ENCODE measurements at regions not wholly inside any gene's neighbourhood (a gene's known extent, or its start where the extent isn't known, plus 50 kb on each side); places are given as distances from the start of the nearest gene placed in this dataset.
A peak's percentile ranks its signal among the peaks of the same experiment; 100 is the strongest.

DNA sequence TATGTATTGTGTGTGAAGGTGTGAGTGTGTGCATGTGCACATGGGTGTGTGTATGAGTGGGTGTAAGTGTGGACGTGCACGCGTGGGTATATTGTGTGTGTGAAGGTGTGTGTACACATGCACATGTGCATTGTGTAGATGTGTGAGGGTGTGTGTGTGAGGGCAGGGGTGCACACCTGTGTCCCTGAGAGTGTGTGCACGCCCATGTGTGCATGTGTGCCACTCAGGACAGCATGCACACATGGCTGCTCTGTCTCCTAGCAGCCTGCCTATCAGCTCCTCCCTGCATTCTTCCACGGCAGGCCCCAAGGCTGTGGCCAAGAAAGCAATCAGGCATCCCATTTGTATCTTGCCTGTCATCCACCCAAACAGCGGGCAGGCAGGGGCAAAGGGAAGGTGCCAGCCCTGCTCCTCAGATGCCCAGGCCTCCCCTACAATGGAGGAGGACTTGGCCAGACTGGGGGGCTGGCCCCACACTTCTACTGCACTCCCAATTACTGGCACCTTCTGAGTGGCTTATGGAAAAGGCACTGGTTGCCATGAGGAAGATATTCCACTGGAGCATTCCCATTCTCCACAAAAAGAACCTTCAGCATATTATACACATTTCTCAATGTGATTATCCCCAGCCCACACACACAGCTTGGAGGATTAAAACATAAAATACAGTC, 380.4 kb upstream of the ZMIZ1 start:
- H3K36me3 Mint-ChIP-seq, result no peaks in the 10 kb centered on the region
- no peak overlapping the region for H3K4me3 Mint-ChIP-seq
- H3K4me1 Mint-ChIP-seq, result no peaks in the 10 kb centered on the region
- H3K9me3 Mint-ChIP-seq, result peaks cover 0 to 2% (median 0%) of the 10 kb centered on the region in 5 donors
- H3K9me3 ChIP-seq (ENCODE audit: low read length), result no peaks in the 10 kb centered on the region
- H3K36me3 ChIP-seq (ENCODE audit: insufficient read depth, low read length), result no peaks in the 10 kb centered on the region
- no peaks in the 10 kb centered on the region for H3K4me1 ChIP-seq (ENCODE audit: insufficient read depth, low read length)
- H3K27me3 Mint-ChIP-seq, result peaks cover 8 to 33% of the 10 kb centered on the region in 2 donors
- no peak for DNase-seq
- POLR2A ChIA-PET, result no interaction called here
- H3K4me3 ChIP-seq (ENCODE audit: low read length), result no peak overlapping the region
- CTCF ChIA-PET, result no interaction called here
- H3K27ac ChIP-seq (ENCODE audit: low read depth, low read length), result no peak overlapping the region
- no peak overlapping the region for H3K27ac Mint-ChIP-seq
- H3K27me3 ChIP-seq (ENCODE audit: insufficient read depth, low read length, poor library complexity, severe bottlenecking), result peaks cover 4% of the 10 kb centered on the region

DNA sequence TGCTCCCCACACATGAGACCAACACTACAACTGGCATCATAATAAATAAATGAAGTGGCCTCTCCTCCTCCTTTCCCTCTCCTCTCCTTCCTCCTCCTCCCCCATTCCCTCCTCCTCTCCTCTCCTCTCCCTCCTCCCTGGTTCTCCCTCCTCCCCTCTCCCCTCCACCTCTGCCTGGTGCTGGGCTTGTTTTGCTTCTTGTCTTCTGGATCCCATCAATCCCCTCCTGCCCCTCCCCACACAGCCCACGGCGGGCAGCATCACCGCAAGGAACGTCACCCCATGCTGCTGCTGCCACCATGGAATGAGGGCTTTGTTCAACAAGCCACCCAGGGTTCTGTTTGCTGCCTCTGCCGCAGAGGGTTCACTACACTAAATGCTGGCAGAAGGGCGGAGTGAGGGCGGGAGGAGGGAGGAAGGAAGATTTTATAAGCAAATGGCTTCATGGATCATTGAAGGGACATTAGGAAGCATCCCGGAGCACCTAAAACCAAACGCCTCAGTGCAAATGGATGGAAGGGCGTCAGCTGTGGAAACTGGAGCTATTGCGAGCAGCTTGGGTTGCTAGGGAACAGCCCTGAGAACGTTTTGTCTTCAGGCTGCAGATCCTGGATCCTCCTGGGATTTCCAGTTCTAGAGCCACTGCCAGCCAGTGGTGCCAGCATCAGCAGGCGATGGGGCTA, 379.7 kb upstream of the ZMIZ1 start:
- no peaks in the 10 kb centered on the region for H3K36me3 Mint-ChIP-seq

DNA sequence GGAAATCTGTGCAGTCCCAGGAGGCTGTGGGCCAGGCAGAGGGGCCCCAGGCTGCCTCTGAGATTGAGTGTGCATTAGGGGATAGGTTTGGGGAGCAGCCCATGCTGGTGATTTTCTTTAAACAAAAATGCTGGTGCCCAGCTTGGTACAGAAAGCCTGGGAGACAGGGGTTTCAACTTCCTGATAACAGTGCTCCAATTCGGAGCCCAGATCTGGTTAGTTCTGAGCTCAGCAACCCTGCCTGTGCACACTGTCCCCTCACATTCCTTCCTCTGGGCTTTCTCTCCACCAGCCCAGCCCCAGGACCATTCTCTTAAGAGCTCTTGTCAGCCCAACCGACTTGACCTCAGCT, 379.2 kb upstream of the ZMIZ1 start:
- H3K4me1 Mint-ChIP-seq, result no peaks in the 10 kb centered on the region
- H3K9me3 ChIP-seq (ENCODE audit: low read length), result no peaks in the 10 kb centered on the region
- no peaks in the 10 kb centered on the region for H3K36me3 Mint-ChIP-seq
- no peaks in the 10 kb centered on the region for H3K4me1 ChIP-seq (ENCODE audit: insufficient read depth, low read length)
- no peak overlapping the region for H3K4me3 ChIP-seq (ENCODE audit: low read length)
- DNase-seq, result no peak
- H3K27ac Mint-ChIP-seq, result no peak overlapping the region
- H3K27me3 Mint-ChIP-seq, result peaks cover 9 to 31% of the 10 kb centered on the region in 2 donors
- POLR2A ChIA-PET, result no interaction called here
- H3K27me3 ChIP-seq (ENCODE audit: insufficient read depth, low read length, poor library complexity, severe bottlenecking), result no peaks in the 10 kb centered on the region
- H3K27ac ChIP-seq (ENCODE audit: low read depth, low read length), result no peak overlapping the region
- peaks cover 0 to 2% (median 0%) of the 10 kb centered on the region in 5 donors for H3K9me3 Mint-ChIP-seq
- H3K36me3 ChIP-seq (ENCODE audit: insufficient read depth, low read length), result no peaks in the 10 kb centered on the region
- CTCF ChIA-PET, result no interaction called here
- no peak overlapping the region for H3K4me3 Mint-ChIP-seq

More for the DNA sequence above, 379.7 kb upstream of the ZMIZ1 start:
- no peaks in the 10 kb centered on the region for H3K4me1 ChIP-seq (ENCODE audit: insufficient read depth, low read length)
- Mint-ChIP-seq H3K27me3 (peaks cover 8 to 34% of the 10 kb centered on the region in 2 donors), H3K4me3 (no peak overlapping the region), H3K9me3 (peaks cover 0 to 2% (median 0%) of the 10 kb centered on the region in 5 donors), H3K4me1 (no peaks in the 10 kb centered on the region), H3K27ac (no peak overlapping the region)
- no peaks in the 10 kb centered on the region for H3K36me3 ChIP-seq (ENCODE audit: insufficient read depth, low read length)
- ChIA-PET POLR2A (no interaction called here), CTCF (no interaction called here)
- no peaks in the 10 kb centered on the region for H3K9me3 ChIP-seq (ENCODE audit: low read length)
- no peak overlapping the region for H3K4me3 ChIP-seq (ENCODE audit: low read length)
- DNase-seq, result no peak
- no peak overlapping the region for H3K27ac ChIP-seq (ENCODE audit: low read depth, low read length)
- peaks cover 4% of the 10 kb centered on the region for H3K27me3 ChIP-seq (ENCODE audit: insufficient read depth, low read length, poor library complexity, severe bottlenecking)

DNA sequence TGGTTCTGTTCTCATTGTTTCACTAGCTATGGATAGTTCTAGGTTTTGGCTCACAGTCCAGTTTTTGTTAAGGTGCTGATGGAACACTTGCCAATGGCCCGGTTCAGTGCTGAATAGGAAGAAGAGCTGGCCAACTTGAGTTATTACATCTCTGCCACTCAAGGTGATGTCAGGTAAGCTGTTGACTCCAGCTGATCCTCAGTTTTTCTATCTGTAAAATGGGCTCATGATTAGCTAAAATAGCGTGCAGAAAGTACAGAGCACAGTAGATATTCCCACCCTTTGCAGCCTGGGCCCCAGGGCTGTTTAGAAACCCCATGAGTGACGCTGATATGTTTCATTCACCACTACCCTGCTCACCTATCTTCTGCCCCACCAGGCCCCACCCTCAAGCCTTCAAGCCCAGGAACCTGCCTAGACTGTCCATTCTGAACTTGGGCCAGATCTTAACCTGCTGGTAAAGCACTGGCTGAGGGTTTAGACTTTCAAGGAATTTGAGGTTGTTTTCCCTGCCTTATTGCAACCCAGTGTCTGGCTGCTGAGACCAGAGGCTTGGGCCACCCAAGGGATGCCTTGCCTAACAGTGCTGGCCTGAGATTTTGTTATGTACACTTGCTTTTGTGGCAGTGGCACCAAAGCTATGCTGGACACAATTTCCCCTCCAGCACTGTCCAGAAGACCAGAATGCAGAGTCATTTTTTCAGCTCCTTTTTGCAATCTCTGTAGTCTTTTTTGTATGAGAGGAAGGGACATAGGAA, 378.2 kb upstream of the ZMIZ1 start:
- no peak overlapping the region for H3K4me3 ChIP-seq (ENCODE audit: low read length)
- POLR2A ChIA-PET, result no interaction called here
- H3K4me1 Mint-ChIP-seq, result no peaks in the 10 kb centered on the region

DNA sequence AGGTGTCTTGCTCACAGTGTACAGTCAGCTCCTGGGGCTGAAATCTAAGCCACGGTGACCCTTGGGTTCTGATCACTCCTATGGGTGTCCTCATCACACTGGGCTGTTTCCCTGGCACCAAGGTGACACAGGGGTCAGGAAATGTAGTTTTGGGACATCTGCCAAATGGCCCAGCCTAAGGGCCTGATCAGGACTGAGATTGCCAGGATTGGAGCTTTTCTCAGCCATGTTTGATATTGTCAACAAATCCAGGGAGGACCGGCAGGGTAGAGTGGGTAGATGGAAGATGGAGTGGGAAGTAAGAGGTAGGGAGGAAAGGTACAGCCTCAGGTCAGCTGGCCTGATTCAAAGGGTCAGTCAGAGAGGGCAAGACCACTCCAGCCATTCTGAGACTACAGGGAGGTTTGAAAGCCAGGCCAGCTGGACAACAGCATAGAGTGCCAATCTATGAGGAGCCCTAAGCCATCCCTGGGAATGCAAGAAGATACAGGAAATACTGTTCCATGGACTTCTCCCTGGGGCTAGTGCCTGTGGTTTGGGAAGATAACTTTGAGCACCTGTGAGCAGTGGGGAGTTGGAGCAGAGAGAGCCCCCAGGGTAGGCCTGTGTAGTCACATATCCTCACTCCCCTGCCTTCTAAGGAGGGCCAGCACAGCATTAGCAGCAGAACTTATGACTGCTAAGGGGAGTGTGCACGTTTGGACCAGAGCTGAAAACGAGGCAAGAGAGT, 377.3 kb upstream of the ZMIZ1 start:
- Histone ChIP-seq H3K36me3 (ENCODE audit: insufficient read depth, low read length) (no peaks in the 10 kb centered on the region), H3K4me3 (ENCODE audit: low read length) (no peak overlapping the region), H3K4me1 (ENCODE audit: insufficient read depth, low read length) (no peaks in the 10 kb centered on the region), H3K27ac (ENCODE audit: low read depth, low read length) (no peak overlapping the region), H3K9me3 (ENCODE audit: low read length) (no peaks in the 10 kb centered on the region), H3K27me3 (ENCODE audit: insufficient read depth, low read length, poor library complexity, severe bottlenecking) (no peaks in the 10 kb centered on the region)
- CTCF ChIA-PET, result no interaction called here
- DNase-seq, result no peak
- POLR2A ChIA-PET, result no interaction called here
- Mint-ChIP-seq H3K36me3 (no peaks in the 10 kb centered on the region), H3K4me3 (no peak overlapping the region), H3K27me3 (peaks cover 7 to 21% of the 10 kb centered on the region in 2 donors), H3K27ac (no peak overlapping the region), H3K4me1 (no peaks in the 10 kb centered on the region), H3K9me3 (no peaks in the 10 kb centered on the region)

More for the DNA sequence above, 378.2 kb upstream of the ZMIZ1 start:
- Histone ChIP-seq H3K27me3 (ENCODE audit: insufficient read depth, low read length, poor library complexity, severe bottlenecking) (no peaks in the 10 kb centered on the region), H3K4me1 (ENCODE audit: insufficient read depth, low read length) (no peaks in the 10 kb centered on the region), H3K9me3 (ENCODE audit: low read length) (no peaks in the 10 kb centered on the region), H3K27ac (ENCODE audit: low read depth, low read length) (no peak overlapping the region), H3K36me3 (ENCODE audit: insufficient read depth, low read length) (no peaks in the 10 kb centered on the region)
- CTCF ChIA-PET, result no interaction called here
- Mint-ChIP-seq H3K4me3 (no peak overlapping the region), H3K27ac (peak overlapping the region in 1 of 8 donors; percentile 15), H3K36me3 (no peaks in the 10 kb centered on the region), H3K27me3 (peaks cover 9 to 26% of the 10 kb centered on the region in 2 donors), H3K9me3 (peaks cover 0 to 2% (median 0%) of the 10 kb centered on the region in 5 donors)
- no peak for DNase-seq

DNA sequence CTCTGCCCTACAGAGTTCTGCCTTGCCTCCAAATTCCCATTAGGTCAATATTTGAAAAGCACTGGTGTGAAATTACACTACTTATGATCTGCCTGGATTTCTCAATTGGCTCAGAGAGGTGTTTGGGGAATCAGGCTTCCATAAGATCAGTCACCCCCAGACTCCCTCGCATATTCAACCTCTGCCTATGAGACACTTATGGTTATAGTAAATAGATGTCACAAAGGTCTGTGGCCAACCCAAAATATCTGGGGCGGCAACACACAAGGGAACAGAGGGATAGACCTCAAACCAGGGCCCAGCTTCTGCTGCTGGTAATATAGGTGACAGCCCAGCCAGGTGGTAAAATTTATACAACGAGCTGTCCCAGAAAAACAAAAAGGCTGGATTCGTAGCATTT, 376.7 kb upstream of the ZMIZ1 start:
- no peaks in the 10 kb centered on the region for H3K4me1 Mint-ChIP-seq
- CTCF ChIA-PET, result no interaction called here
- no peak for DNase-seq
- Histone ChIP-seq H3K36me3 (ENCODE audit: insufficient read depth, low read length) (no peaks in the 10 kb centered on the region), H3K9me3 (ENCODE audit: low read length) (no peaks in the 10 kb centered on the region), H3K27ac (ENCODE audit: low read depth, low read length) (no peak overlapping the region), H3K4me3 (ENCODE audit: low read length) (no peak overlapping the region), H3K27me3 (ENCODE audit: insufficient read depth, low read length, poor library complexity, severe bottlenecking) (no peaks in the 10 kb centered on the region), H3K4me1 (ENCODE audit: insufficient read depth, low read length) (no peaks in the 10 kb centered on the region)
- POLR2A ChIA-PET, result no interaction called here
- no peaks in the 10 kb centered on the region for H3K36me3 Mint-ChIP-seq
- H3K27me3 Mint-ChIP-seq, result peaks cover 7 to 20% of the 10 kb centered on the region in 2 donors
- H3K4me3 Mint-ChIP-seq, result no peak overlapping the region
- no peaks in the 10 kb centered on the region for H3K9me3 Mint-ChIP-seq
- no peak overlapping the region for H3K27ac Mint-ChIP-seq

DNA sequence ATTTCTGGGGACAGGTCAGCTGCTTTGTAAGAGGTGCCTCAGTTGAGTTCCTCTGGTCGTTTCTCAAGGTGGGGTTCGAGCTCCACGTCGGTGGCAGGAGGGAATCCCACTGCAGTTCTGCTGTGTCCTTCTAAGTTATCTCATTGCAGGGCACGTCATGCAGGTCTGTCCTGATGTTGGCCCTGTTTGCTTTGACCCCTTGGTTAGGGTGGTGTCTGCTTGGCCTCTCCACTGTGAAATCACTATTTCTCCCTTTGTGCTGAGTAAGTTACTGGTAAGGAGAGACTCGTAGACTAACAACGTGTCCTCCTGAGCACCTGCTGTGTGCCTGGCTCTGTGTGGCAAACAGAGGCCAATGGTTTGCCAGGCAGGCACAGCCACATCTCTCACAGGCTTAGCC, 372.9 kb upstream of the ZMIZ1 start:
- H3K27me3 ChIP-seq (ENCODE audit: insufficient read depth, low read length, poor library complexity, severe bottlenecking), result no peaks in the 10 kb centered on the region
- CTCF ChIA-PET, result no interaction called here
- H3K4me1 Mint-ChIP-seq, result no peaks in the 10 kb centered on the region
- no peaks in the 10 kb centered on the region for H3K9me3 ChIP-seq (ENCODE audit: low read length)
- no peaks in the 10 kb centered on the region for H3K36me3 ChIP-seq (ENCODE audit: insufficient read depth, low read length)
- no peak overlapping the region for H3K4me3 Mint-ChIP-seq
- DNase-seq, result no peak
- H3K4me1 ChIP-seq (ENCODE audit: insufficient read depth, low read length), result no peaks in the 10 kb centered on the region
- no peak overlapping the region for H3K4me3 ChIP-seq (ENCODE audit: low read length)
- H3K36me3 Mint-ChIP-seq, result no peaks in the 10 kb centered on the region
- no peaks in the 10 kb centered on the region for H3K9me3 Mint-ChIP-seq
- H3K27ac Mint-ChIP-seq, result no peak overlapping the region
- no peak overlapping the region for H3K27ac ChIP-seq (ENCODE audit: low read depth, low read length)
- POLR2A ChIA-PET, result no interaction called here
- peaks cover 8 to 23% of the 10 kb centered on the region in 2 donors for H3K27me3 Mint-ChIP-seq

All from CD8-positive, alpha-beta memory T cell (primary cell).